GM12878 (cell line): ENCODE measurements at regions not wholly inside any gene's neighbourhood (a gene's known extent, or its start where the extent isn't known, plus 50 kb on each side); places are given as distances from the start of the nearest gene placed in this dataset.

Source experiments
- ATAC-seq: fragments of 200-7000 bp; cut with Tn5 transposase; 3 replicates; pipeline ENCODE4 v1.9.1; 2020; ENCODE audit warnings: mild to moderate bottlenecking, moderate library complexity
- BruUV-seq: library from RNA; stranded (reverse); fragments of 400-500 nt; replicated peaks from 2 replicates; lab custom pipeline; 2021; lab: Mats Ljungman, UMichigan
- CTCF ChIA-PET: fragments of 300-600 bp; sonication (Branson Sonifier 250); formaldehyde crosslinking; extraction: SDS; loops from one replicate; lab custom pipeline; 2021; ENCODE audit warnings: inconsistent platforms; lab: Yijun Ruan, JAX
- POLR2A ChIA-PET: fragments of 350-600 bp; formaldehyde crosslinking; extraction: SDS; loops from one replicate; lab custom pipeline; 2021; ENCODE audit warnings: inconsistent platforms; lab: Charles Lee
- RAD21 ChIA-PET: fragments of 300-600 bp; sonication (Branson Sonifier 250); formaldehyde crosslinking; loops from one replicate; lab custom pipeline; 2023; ENCODE audit warnings: antibody characterized with exemption; ENCODE audit not compliant: unreplicated experiment; lab: Charles Lee
- SMC1A ChIA-PET: fragments of 300-600 bp; sonication (Branson Sonifier 250); formaldehyde crosslinking; loops from one replicate; lab custom pipeline; 2023; ENCODE audit not compliant: unreplicated experiment, uncharacterized antibody; lab: Charles Lee
- DNase-seq: peaks from one replicate; pipeline ENCODE4 v3.0.0-alpha.2; 2011; ENCODE audit warnings: low read depth, low spot score
- FAIRE-seq: peaks from 3 replicates; lab custom pipeline; 2011; peaks lifted over from hg19 to GRCh38; lab: Jason Lieb, UNC
- H2AFZ ChIP-seq: 2 replicates; pipeline ENCODE4 v1.6.0; 2011; ENCODE audit warnings: low read depth, low read length, control low read depth; ENCODE audit not compliant: control insufficient read depth
- H3K27ac ChIP-seq: 2 replicates; pipeline ENCODE4 v1.5.1; 2011; ENCODE audit warnings: control low read depth; ENCODE audit not compliant: control insufficient read depth, insufficient read depth
- H3K27me3 ChIP-seq, 2 experiments: replicated peaks in 1 of 2; 2 replicates each; pipeline versions ENCODE4 v1.6.0 to v1.6.1; 2011; ENCODE audit warnings: low read length in 1 of 2; ENCODE audit not compliant: control insufficient read depth in 2 of 2, insufficient read depth in 2 of 2
- H3K36me3 ChIP-seq, 2 experiments: 2 replicates each; pipeline ENCODE4 v1.5.1; 2011; ENCODE audit warnings: low read length in 1 of 2; ENCODE audit not compliant: control insufficient read depth in 2 of 2, insufficient read depth in 2 of 2
- H3K4me1 ChIP-seq: 2 replicates; pipeline ENCODE4 v1.6.1; 2011; ENCODE audit warnings: mild to moderate bottlenecking, low read length, moderate library complexity, mixed read lengths; ENCODE audit not compliant: control insufficient read depth, insufficient read depth
- H3K4me2 ChIP-seq: 2 replicates; pipeline ENCODE4 v1.6.0; 2011; ENCODE audit warnings: control low read depth; ENCODE audit not compliant: control insufficient read depth, insufficient read depth
- H3K4me3 ChIP-seq: fragments of 200-600 bp; sonication (generic); 2 replicates; pipeline ENCODE4 v1.5.1; 2016
- H3K79me2 ChIP-seq: 2 replicates; pipeline ENCODE4 v1.6.0; 2011; ENCODE audit warnings: low read length; ENCODE audit not compliant: control insufficient read depth, insufficient read depth
- H3K9ac ChIP-seq: 2 replicates; pipeline ENCODE4 v1.8.0; 2011; ENCODE audit warnings: low read length, control low read depth, mixed read lengths; ENCODE audit not compliant: control insufficient read depth, insufficient read depth
- H3K9me3 ChIP-seq: replicated peaks from 3 replicates; pipeline ENCODE4 v1.5.1; 2011; ENCODE audit warnings: mild to moderate bottlenecking, low read length; ENCODE audit not compliant: control insufficient read depth, insufficient read depth
- H4K20me1 ChIP-seq: 2 replicates; pipeline ENCODE4 v1.6.0; 2011; ENCODE audit not compliant: control insufficient read depth, insufficient read depth
- BRCA1 ChIP-seq: IDR thresholded peaks from 2 replicates; pipeline ENCODE4 v1.6.1; 2011; ENCODE audit warnings: low read depth, low read length, improper control_type of control experiment
- CHD1 ChIP-seq: IDR thresholded peaks from 2 replicates; pipeline ENCODE4 v1.6.1; 2012; ENCODE audit warnings: low read depth, low read length, improper control_type of control experiment
- EED ChIP-seq: sonication (generic); IDR thresholded peaks from 2 replicates; pipeline ENCODE4 v1.6.1; 2016; ENCODE audit warnings: antibody characterized with exemption, low read depth
- KDM1A ChIP-seq: fragments of 200-600 bp; sonication (generic); IDR thresholded peaks from 2 replicates; pipeline ENCODE4 v1.6.1; 2016; ENCODE audit warnings: borderline replicate concordance
- NFIC ChIP-seq: IDR thresholded peaks from 2 replicates; pipeline ENCODE4 v1.6.1; 2012; ENCODE audit warnings: low read depth, mild to moderate bottlenecking, inconsistent platforms, low read length, moderate library complexity
- PAX8 ChIP-seq: fragments of 450-650 bp; IDR thresholded peaks from 2 replicates; pipeline ENCODE4 v1.6.1; 2017; ENCODE audit warnings: mild to moderate bottlenecking, moderate library complexity
- PBX3 ChIP-seq: IDR thresholded peaks from 2 replicates; pipeline ENCODE4 v1.6.1; 2011; ENCODE audit warnings: mild to moderate bottlenecking, low read depth, low read length, moderate library complexity; ENCODE audit not compliant: insufficient replicate concordance
- PML ChIP-seq: IDR thresholded peaks from 2 replicates; pipeline ENCODE4 v1.6.1; 2012; ENCODE audit warnings: low read length, inconsistent platforms
- PRDM15 ChIP-seq: fragments of 450-650 bp; formaldehyde crosslinking; IDR thresholded peaks from 2 replicates; pipeline ENCODE4 v1.4.0; 2020; ENCODE audit warnings: mild to moderate bottlenecking, moderate library complexity
- RAD51 ChIP-seq: fragments of 450-650 bp; IDR thresholded peaks from 2 replicates; pipeline ENCODE4 v1.6.1; 2016; ENCODE audit warnings: moderate library complexity, mild to moderate bottlenecking, inconsistent platforms
- SMAD1 ChIP-seq: fragments of 450-650 bp; IDR thresholded peaks from 2 replicates; pipeline ENCODE4 v1.6.1; 2018; ENCODE audit warnings: mild to moderate bottlenecking, low read depth; ENCODE audit not compliant: partially characterized antibody
- SMARCA5 ChIP-seq: fragments of 450-650 bp; IDR thresholded peaks from 2 replicates; pipeline ENCODE4 v1.6.1; 2017; ENCODE audit warnings: mild to moderate bottlenecking
- SPI1 ChIP-seq: IDR thresholded peaks from 2 replicates; pipeline ENCODE4 v1.6.1; 2011; ENCODE audit warnings: low read depth, mild to moderate bottlenecking, low read length, moderate library complexity, borderline replicate concordance; ENCODE audit not compliant: insufficient read depth
- WGBS: methylation state at CpG from one replicate; pipeline ENCODE4 v1.1.6; 2016; ENCODE audit warnings: low lambda C conversion rate; ENCODE audit not compliant: insufficient replicate concordance, insufficient coverage; ENCODE audit errors: missing lambda C conversion rate; 5-methylcytosine and 5-hydroxymethylcytosine counted together
- in situ Hi-C: fragments of 300-500 bp; cut with MboI; formaldehyde crosslinking; loops from 9 replicates; pipeline ENCODE4 v1.14.3; 2018; ENCODE audit warnings: mixed read lengths
- intact Hi-C: fragments of 100-400 bp; cut with micrococcal nuclease; formaldehyde crosslinking; loops from one replicate; pipeline ENCODE4 v1.14.2; 2022; ENCODE audit not compliant: unreplicated experiment

GRCh38 chr21:24027396-24027795 is 1579.9 kb downstream of the MRPL39 start:
- intact Hi-C loops (no loop called here), in situ Hi-C loops (no loop called here)
- TF ChIP-seq NFIC = no peak
- TF ChIP-seq KDM1A = no peak
- no peak for TF ChIP-seq PRDM15 (CRISPR knock-in tag)
- no peak for TF ChIP-seq PBX3
- no peak for TF ChIP-seq PAX8
- no peak for TF ChIP-seq SPI1
- TF ChIP-seq SMAD1 = no peak
- no peak for TF ChIP-seq PML
- TF ChIP-seq SMARCA5 = no peak
- TF ChIP-seq RAD51 = no peak
- TF ChIP-seq BRCA1 = no peak
- no peak for TF ChIP-seq EED
- no peak for TF ChIP-seq CHD1
- WGBS = 15% methylated on average over 4 of the region's 4 CpGs
- Histone ChIP-seq H3K27me3 (no peaks in the 10 kb centered on the region), H3K9me3 (no peaks in the 10 kb centered on the region), H3K36me3 (no peaks in the 10 kb centered on the region), H2AFZ (no peak overlapping the region), H3K4me2 (no peak overlapping the region), H4K20me1 (no peaks in the 10 kb centered on the region), H3K4me3 (no peak overlapping the region), H3K79me2 (no peaks in the 10 kb centered on the region), H3K27ac (no peak overlapping the region), H3K4me1 (no peaks in the 10 kb centered on the region), H3K9ac (no peak overlapping the region)
- DNase-seq (no peak), ATAC-seq (no peak), FAIRE-seq (no peak)
- BruUV-seq = no TSS peak
- ChIA-PET POLR2A (no interaction called here), SMC1A (no interaction called here), RAD21 (no interaction called here), CTCF (no interaction called here)
